H9 (cell line): ENCODE measurements at regions not wholly inside any gene's neighbourhood (a gene's known extent, or its start where the extent isn't known, plus 50 kb on each side); places are given as distances from the start of the nearest gene placed in this dataset.

Experiments used
- DNase-seq: peaks from one replicate; pipeline ENCODE4 v3.0.0-alpha.2; 2017
- H2AFZ ChIP-seq: one replicate; pipeline ENCODE4 v1.6.1; 2013; ENCODE audit warnings: mild to moderate bottlenecking, low read length, control low read depth, moderate library complexity
- H2AK5ac ChIP-seq: 2 replicates; pipeline ENCODE4 v1.6.1; 2013; ENCODE audit warnings: low read length, control low read depth, mixed read lengths; ENCODE audit not compliant: insufficient read length
- H2BK120ac ChIP-seq: one replicate; pipeline ENCODE4 v1.6.1; 2013; ENCODE audit warnings: low read depth, mild to moderate bottlenecking, low read length, control low read depth, inconsistent platforms; ENCODE audit not compliant: poor library complexity, severe bottlenecking
- H2BK12ac ChIP-seq: 2 replicates; pipeline ENCODE4 v1.6.1; 2013; ENCODE audit warnings: low read length, control low read depth, mixed read lengths, low read depth; ENCODE audit not compliant: insufficient read length
- H2BK15ac ChIP-seq: 2 replicates; pipeline ENCODE4 v1.6.1; 2013; ENCODE audit warnings: low read depth, low read length, control low read depth
- H2BK20ac ChIP-seq: one replicate; pipeline ENCODE4 v1.6.1; 2013; ENCODE audit warnings: low read depth, mild to moderate bottlenecking, low read length, control low read depth, inconsistent platforms; ENCODE audit not compliant: poor library complexity, severe bottlenecking
- H2BK5ac ChIP-seq: 2 replicates; pipeline ENCODE4 v1.6.1; 2013; ENCODE audit warnings: low read length, control low read depth, mixed read lengths; ENCODE audit not compliant: insufficient read length
- H3K14ac ChIP-seq: 2 replicates; pipeline ENCODE4 v1.6.1; 2013; ENCODE audit warnings: low read length, control low read depth; ENCODE audit not compliant: insufficient read depth
- H3K18ac ChIP-seq: 2 replicates; pipeline ENCODE4 v1.6.1; 2013; ENCODE audit warnings: low read depth, mild to moderate bottlenecking, mixed read lengths, low read length, control low read depth; ENCODE audit not compliant: insufficient read length
- H3K23ac ChIP-seq: 2 replicates; pipeline ENCODE4 v1.6.1; 2013; ENCODE audit warnings: low read length, control low read depth, mixed read lengths, low read depth; ENCODE audit not compliant: insufficient read length
- H3K23me2 ChIP-seq: 2 replicates; pipeline ENCODE4 v1.6.1; 2013; ENCODE audit warnings: low read depth, mild to moderate bottlenecking, mixed read lengths, low read length, control low read depth; ENCODE audit not compliant: insufficient read length, poor library complexity, severe bottlenecking
- H3K27ac ChIP-seq: 2 replicates; pipeline ENCODE4 v1.5.1; 2013; ENCODE audit warnings: low read length, control low read depth, mixed read lengths, low read depth; ENCODE audit not compliant: insufficient read length
- H3K27me3 ChIP-seq: 2 replicates; pipeline ENCODE4 v1.6.1; 2013; ENCODE audit warnings: low read length, control low read depth, inconsistent platforms; ENCODE audit not compliant: insufficient read depth
- H3K4ac ChIP-seq: 2 replicates; pipeline ENCODE4 v1.6.1; 2013; ENCODE audit warnings: low read depth, mild to moderate bottlenecking, control low read depth, inconsistent platforms, low read length, moderate library complexity
- H3K4me1 ChIP-seq: 2 replicates; pipeline ENCODE4 v1.6.1; 2013; ENCODE audit warnings: low read length, control low read depth, inconsistent platforms; ENCODE audit not compliant: insufficient read depth
- H3K4me2 ChIP-seq: 2 replicates; pipeline ENCODE4 v1.6.1; 2013; ENCODE audit warnings: low read length, control low read depth, mixed read lengths; ENCODE audit not compliant: insufficient read length, insufficient read depth
- H3K56ac ChIP-seq: 2 replicates; pipeline ENCODE4 v1.6.1; 2013; ENCODE audit warnings: low read depth, mild to moderate bottlenecking, mixed read lengths, low read length, control low read depth; ENCODE audit not compliant: insufficient read length
- H3K79me1 ChIP-seq: 2 replicates; pipeline ENCODE4 v1.6.1; 2013; ENCODE audit warnings: low read depth, mild to moderate bottlenecking, moderate library complexity, low read length, control low read depth, inconsistent platforms; ENCODE audit not compliant: insufficient read depth, poor library complexity, severe bottlenecking
- H3K79me2 ChIP-seq: 2 replicates; pipeline ENCODE4 v1.6.1; 2013; ENCODE audit warnings: low read length, control low read depth, inconsistent platforms; ENCODE audit not compliant: insufficient read depth
- H3K9ac ChIP-seq: 2 replicates; pipeline ENCODE4 v1.6.1; 2013; ENCODE audit warnings: low read length, control low read depth, mixed read lengths; ENCODE audit not compliant: insufficient read length; ENCODE audit errors: extremely low read depth
- H3K9me3 ChIP-seq: one replicate; pipeline ENCODE4 v1.6.1; 2013; ENCODE audit warnings: low read depth, low read length, inconsistent platforms; ENCODE audit not compliant: control insufficient read depth
- H3T11ph ChIP-seq: one replicate; pipeline ENCODE4 v1.6.1; 2013; ENCODE audit warnings: mild to moderate bottlenecking, low read length, control low read depth, inconsistent platforms
- H4K20me1 ChIP-seq: one replicate; pipeline ENCODE4 v1.6.1; 2013; ENCODE audit not compliant: control insufficient read depth, insufficient read length, insufficient read depth
- H4K5ac ChIP-seq: 2 replicates; pipeline ENCODE4 v1.6.1; 2013; ENCODE audit warnings: low read depth, mild to moderate bottlenecking, mixed read lengths, low read length, control low read depth; ENCODE audit not compliant: insufficient read length
- H4K8ac ChIP-seq: replicated peaks from 2 replicates; pipeline ENCODE4 v1.6.1; 2013; ENCODE audit warnings: low read length, control low read depth, mixed read lengths, low read depth; ENCODE audit not compliant: insufficient read length
- H4K91ac ChIP-seq: 2 replicates; pipeline ENCODE4 v1.6.1; 2013; ENCODE audit warnings: low read depth, mild to moderate bottlenecking, moderate library complexity, mixed read lengths, low read length, control low read depth; ENCODE audit not compliant: insufficient read length
- H3K27ac Mint-ChIP-seq, 3 experiments: 2 replicates in 2 of 3; 3 replicates in 1 of 3; pipeline ENCODE4 v1.8.0; 2020 to 2021; ENCODE audit warnings: mixed read lengths in 3 of 3, mild to moderate bottlenecking in 1 of 3, moderate library complexity in 1 of 3
- H3K27me3 Mint-ChIP-seq: 2 replicates; pipeline ENCODE4 v1.8.0; 2021; ENCODE audit warnings: low read depth, mild to moderate bottlenecking, moderate library complexity, mixed read lengths
- H3K36me3 Mint-ChIP-seq, 3 experiments: 2 replicates in 2 of 3; 3 replicates in 1 of 3; pipeline ENCODE4 v1.8.0; 2020 to 2021; ENCODE audit warnings: low read depth in 3 of 3, mixed read lengths in 3 of 3; ENCODE audit not compliant: insufficient read depth in 1 of 3
- H3K4me1 Mint-ChIP-seq, 2 experiments: 2 replicates each; pipeline ENCODE4 v1.8.0; 2020; ENCODE audit warnings: mixed read lengths in 2 of 2
- H3K4me3 Mint-ChIP-seq, 2 experiments: 2 replicates in 1 of 2; 3 replicates in 1 of 2; pipeline ENCODE4 v1.8.0; 2020 to 2021; ENCODE audit warnings: mild to moderate bottlenecking in 2 of 2, mixed read lengths in 2 of 2, moderate library complexity in 1 of 2
- H3K9me3 Mint-ChIP-seq, 2 experiments: 2 replicates in 1 of 2; 3 replicates in 1 of 2; pipeline ENCODE4 v1.8.0; 2020; ENCODE audit warnings: mild to moderate bottlenecking in 2 of 2, mixed read lengths in 2 of 2, moderate library complexity in 1 of 2
- CTCF ChIP-seq: fragments of 200-600 bp; sonication (generic); conservative IDR thresholded peaks from 3 replicates; pipeline ENCODE4 v1.8.0; 2021; ENCODE audit warnings: antibody characterized with exemption, mild to moderate bottlenecking
- WGBS: extraction: QIAGEN DNeasy Blood & Tissue Kit; methylation state at CpG from one replicate; pipeline ENCODE4 v1.1.7; 2013; ENCODE audit warnings: missing lambda C conversion rate, low lambda C conversion rate, mixed read lengths; ENCODE audit not compliant: insufficient read length; ENCODE audit errors: extremely low coverage; 5-methylcytosine and 5-hydroxymethylcytosine counted together

GRCh38 chr3:26279091-26279490 lies 343.5 kb upstream of the LRRC3B start:
- Histone ChIP-seq H2BK15ac (no peak overlapping the region), H4K91ac (no peak overlapping the region), H4K20me1 (no peaks in the 10 kb centered on the region), H3K23ac (no peak overlapping the region), H3K27ac (no peak overlapping the region), H2BK120ac (no peak overlapping the region), H3K27me3 (no peaks in the 10 kb centered on the region), H3K9ac (no peak overlapping the region), H2AK5ac (no peak overlapping the region), H3K18ac (no peak overlapping the region), H2BK20ac (no peak overlapping the region), H4K5ac (no peak overlapping the region), H3K23me2 (no peaks in the 10 kb centered on the region), H3K4ac (no peak overlapping the region), H3K9me3 (peaks cover 11% of the 10 kb centered on the region), H3K56ac (no peak overlapping the region), H4K8ac (no peak overlapping the region), H3K4me2 (no peak overlapping the region), H3K79me2 (no peaks in the 10 kb centered on the region), H3T11ph (no peak overlapping the region), H2BK12ac (no peak overlapping the region), H3K14ac (no peak overlapping the region), H3K79me1 (no peaks in the 10 kb centered on the region), H2AFZ (no peak overlapping the region), H2BK5ac (no peak overlapping the region), H3K4me1 (peaks cover 3% of the 10 kb centered on the region; the same call in 1 of the 2 replicates)
- no peak for TF ChIP-seq CTCF
- no peak for DNase-seq
- no CpG with 5 or more reads among the region's 1 CpG for WGBS
- H3K27ac Mint-ChIP-seq, result no peak overlapping the region
- peaks cover 12 to 30% (median 17%) of the 10 kb centered on the region in 3 experiments for H3K36me3 Mint-ChIP-seq
- H3K9me3 Mint-ChIP-seq, result peaks cover 23 to 29% of the 10 kb centered on the region in 2 experiments
- H3K4me3 Mint-ChIP-seq, result no peak overlapping the region
- H3K27me3 Mint-ChIP-seq, result no peaks in the 10 kb centered on the region
- peaks cover 6 to 8% of the 10 kb centered on the region in 2 experiments for H3K4me1 Mint-ChIP-seq
